SK-N-SH treated with all-trans-retinoic acid at 6 μM for 48 hours (cell line): ENCODE measurements at regions not wholly inside any gene's neighbourhood (a gene's known extent, or its start where the extent isn't known, plus 50 kb on each side); places are given as distances from the start of the nearest gene placed in this dataset.

Experiments
- ATAC-seq: fragments of 200-7000 bp; cut with Tn5 transposase; 3 replicates; pipeline ENCODE4 v1.9.1; 2020; ENCODE audit warnings: mild to moderate bottlenecking, moderate library complexity
- ARNTL ChIP-seq: fragments of 450-650 bp; formaldehyde crosslinking; IDR thresholded peaks from 2 replicates; pipeline ENCODE4 v1.5.0; 2020; ENCODE audit warnings: low read depth, mild to moderate bottlenecking, moderate library complexity, borderline replicate concordance
- BACH2 ChIP-seq: fragments of 250-450 bp; sonication (Bioruptor Pico); IDR thresholded peaks from 2 replicates; pipeline ENCODE4 v1.9.0; 2021; ENCODE audit warnings: mild to moderate bottlenecking, borderline replicate concordance
- CSDC2 ChIP-seq: fragments of 250-450 bp; sonication (Bioruptor Pico); IDR thresholded peaks from 2 replicates; pipeline ENCODE4 v1.5.0; 2020; ENCODE audit warnings: mild to moderate bottlenecking, moderate library complexity
- CSRNP3 ChIP-seq: fragments of 250-450 bp; sonication (Bioruptor Pico); IDR thresholded peaks from 2 replicates; pipeline ENCODE4 v1.5.1; 2021; ENCODE audit warnings: mild to moderate bottlenecking, moderate library complexity
- ESRRG ChIP-seq: fragments of 250-450 bp; sonication (Bioruptor Pico); IDR thresholded peaks from 2 replicates; pipeline ENCODE4 v1.6.1; 2021; ENCODE audit warnings: mild to moderate bottlenecking
- GLIS3 ChIP-seq: fragments of 250-450 bp; sonication (Bioruptor Pico); IDR thresholded peaks from 2 replicates; pipeline ENCODE4 v1.5.0; 2020; ENCODE audit warnings: mild to moderate bottlenecking, moderate library complexity
- ISL1 ChIP-seq: fragments of 250-450 bp; sonication (Bioruptor Pico); IDR thresholded peaks from 2 replicates; pipeline ENCODE4 v2.1.2; 2022; ENCODE audit warnings: mild to moderate bottlenecking, moderate library complexity
- OSR1 ChIP-seq: fragments of 250-450 bp; sonication (Bioruptor Pico); IDR thresholded peaks from 2 replicates; pipeline ENCODE4 v1.8.0; 2022; ENCODE audit warnings: moderate library complexity, mild to moderate bottlenecking, inconsistent platforms
- PATZ1 ChIP-seq: fragments of 250-450 bp; sonication (Bioruptor Pico); IDR thresholded peaks from 2 replicates; pipeline ENCODE4 v1.8.0; 2020; ENCODE audit warnings: mild to moderate bottlenecking, moderate library complexity, borderline replicate concordance
- PPARA ChIP-seq: fragments of 250-450 bp; sonication (Bioruptor Pico); IDR thresholded peaks from 2 replicates; pipeline ENCODE4 v1.5.0; 2020; ENCODE audit warnings: mild to moderate bottlenecking, borderline replicate concordance
- RARB ChIP-seq: fragments of 250-450 bp; sonication (Bioruptor Pico); IDR thresholded peaks from 2 replicates; pipeline ENCODE4 v1.8.0; 2021; ENCODE audit warnings: mild to moderate bottlenecking, moderate library complexity
- SNAI2 ChIP-seq: fragments of 250-450 bp; sonication (Bioruptor Pico); IDR thresholded peaks from 2 replicates; pipeline ENCODE4 v1.5.0; 2020; ENCODE audit warnings: mild to moderate bottlenecking, moderate library complexity
- TCF4 ChIP-seq: fragments of 250-450 bp; sonication (Bioruptor Pico); IDR thresholded peaks from 2 replicates; pipeline ENCODE4 v1.8.0; 2021; ENCODE audit warnings: mild to moderate bottlenecking, moderate library complexity, borderline replicate concordance
- TOX ChIP-seq: fragments of 250-450 bp; sonication (Bioruptor Pico); IDR thresholded peaks from 2 replicates; pipeline ENCODE4 v1.8.0; 2021; ENCODE audit warnings: mild to moderate bottlenecking, moderate library complexity, borderline replicate concordance
- ZC3H10 ChIP-seq: fragments of 250-450 bp; sonication (Bioruptor Pico); IDR thresholded peaks from 2 replicates; pipeline ENCODE4 v1.5.1; 2021; ENCODE audit warnings: mild to moderate bottlenecking, moderate library complexity
- ZFP3 ChIP-seq: fragments of 250-450 bp; sonication (Bioruptor Pico); IDR thresholded peaks from 2 replicates; pipeline ENCODE4 v1.5.0; 2020; ENCODE audit warnings: mild to moderate bottlenecking, moderate library complexity
- ZFP30 ChIP-seq: fragments of 450-650 bp; formaldehyde crosslinking; IDR thresholded peaks from 2 replicates; pipeline ENCODE4 v1.5.0; 2022; ENCODE audit warnings: mild to moderate bottlenecking, moderate library complexity
- ZNF565 ChIP-seq: fragments of 450-650 bp; formaldehyde crosslinking; conservative IDR thresholded peaks from 2 replicates; pipeline ENCODE4 v1.5.0; 2020; ENCODE audit warnings: low read depth, mild to moderate bottlenecking, moderate library complexity
- ZNF8 ChIP-seq: fragments of 450-650 bp; formaldehyde crosslinking; IDR thresholded peaks from 2 replicates; pipeline ENCODE4 v1.5.0; 2020; ENCODE audit warnings: mild to moderate bottlenecking, moderate library complexity
- TF ChIP-seq, protein P1 (sequence below): fragments of 250-450 bp; sonication (Bioruptor Pico); IDR thresholded peaks from 2 replicates; pipeline ENCODE4 v1.5.1; 2020; ENCODE audit warnings: low read depth, mild to moderate bottlenecking, moderate library complexity
- TF ChIP-seq, protein P2 (sequence below): fragments of 250-450 bp; sonication (Bioruptor Pico); IDR thresholded peaks from 2 replicates; pipeline ENCODE4 v1.8.0; 2021; ENCODE audit warnings: low read depth, mild to moderate bottlenecking, moderate library complexity, borderline replicate concordance

- TF ChIP-seq CSDC2 (CRISPR knock-in tag) (no peak), OSR1 (CRISPR knock-in tag) (no peak), TCF4 (CRISPR knock-in tag) (no peak), ZC3H10 (no peak), ARNTL (no peak), ZNF565 (CRISPR knock-in tag) (no peak), GLIS3 (no peak), PATZ1 (CRISPR knock-in tag) (no peak), ZNF8 (CRISPR knock-in tag) (no peak), RARB (CRISPR knock-in tag) (no peak), ISL1 (CRISPR knock-in tag) (no peak), BACH2 (CRISPR knock-in tag) (no peak), CSRNP3 (no peak), ESRRG (CRISPR knock-in tag) (no peak), TOX (CRISPR knock-in tag) (no peak), PPARA (no peak)
- TF ChIP-seq, protein P1, sequence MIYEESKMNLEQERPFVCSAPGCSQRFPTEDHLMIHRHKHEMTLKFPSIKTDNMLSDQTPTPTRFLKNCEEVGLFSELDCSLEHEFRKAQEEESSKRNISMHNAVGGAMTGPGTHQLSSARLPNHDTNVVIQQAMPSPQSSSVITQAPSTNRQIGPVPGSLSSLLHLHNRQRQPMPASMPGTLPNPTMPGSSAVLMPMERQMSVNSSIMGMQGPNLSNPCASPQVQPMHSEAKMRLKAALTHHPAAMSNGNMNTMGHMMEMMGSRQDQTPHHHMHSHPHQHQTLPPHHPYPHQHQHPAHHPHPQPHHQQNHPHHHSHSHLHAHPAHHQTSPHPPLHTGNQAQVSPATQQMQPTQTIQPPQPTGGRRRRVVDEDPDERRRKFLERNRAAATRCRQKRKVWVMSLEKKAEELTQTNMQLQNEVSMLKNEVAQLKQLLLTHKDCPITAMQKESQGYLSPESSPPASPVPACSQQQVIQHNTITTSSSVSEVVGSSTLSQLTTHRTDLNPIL: no peak
- TF ChIP-seq, protein P2, sequence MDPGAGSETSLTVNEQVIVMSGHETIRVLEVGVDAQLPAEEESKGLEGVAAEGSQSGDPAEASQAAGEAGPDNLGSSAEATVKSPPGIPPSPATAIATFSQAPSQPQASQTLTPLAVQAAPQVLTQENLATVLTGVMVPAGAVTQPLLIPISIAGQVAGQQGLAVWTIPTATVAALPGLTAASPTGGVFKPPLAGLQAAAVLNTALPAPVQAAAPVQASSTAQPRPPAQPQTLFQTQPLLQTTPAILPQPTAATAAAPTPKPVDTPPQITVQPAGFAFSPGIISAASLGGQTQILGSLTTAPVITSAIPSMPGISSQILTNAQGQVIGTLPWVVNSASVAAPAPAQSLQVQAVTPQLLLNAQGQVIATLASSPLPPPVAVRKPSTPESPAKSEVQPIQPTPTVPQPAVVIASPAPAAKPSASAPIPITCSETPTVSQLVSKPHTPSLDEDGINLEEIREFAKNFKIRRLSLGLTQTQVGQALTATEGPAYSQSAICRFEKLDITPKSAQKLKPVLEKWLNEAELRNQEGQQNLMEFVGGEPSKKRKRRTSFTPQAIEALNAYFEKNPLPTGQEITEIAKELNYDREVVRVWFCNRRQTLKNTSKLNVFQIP: no peak
- TF ChIP-seq, all 23 proteins: peak for 0
- ATAC-seq: no peak
These were observed 2156.0 kb upstream of the PIK3C3 start for GRCh38 chr18:39799006-39799405.

DNA sequence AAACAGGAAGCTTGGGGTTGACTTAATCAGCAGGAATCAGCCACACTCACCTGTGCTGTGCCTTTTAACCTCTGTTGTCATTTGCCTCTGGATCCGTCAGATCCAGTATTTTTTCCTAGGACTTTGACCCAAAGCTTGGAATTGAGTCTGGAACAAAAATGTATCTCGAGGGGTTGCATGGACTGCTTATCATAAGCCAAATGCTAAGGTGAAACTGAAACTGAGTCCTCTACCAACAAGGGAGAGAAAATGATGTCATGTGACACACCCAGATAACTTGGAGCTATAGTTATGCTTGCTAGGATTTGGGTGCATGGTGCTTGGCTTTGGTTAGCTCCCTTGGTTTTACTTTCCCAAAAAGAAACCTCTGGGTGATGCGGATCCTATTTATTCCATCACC lies 2158.6 kb upstream of the PIK3C3 start:
- no peak for ATAC-seq
- TF ChIP-seq OSR1 (CRISPR knock-in tag) (no peak), BACH2 (CRISPR knock-in tag) (no peak), ZC3H10 (no peak), SNAI2 (CRISPR knock-in tag) (no peak), TCF4 (CRISPR knock-in tag) (no peak), ZNF565 (CRISPR knock-in tag) (no peak), ZNF8 (CRISPR knock-in tag) (no peak), ZFP3 (CRISPR knock-in tag) (no peak), RARB (CRISPR knock-in tag) (no peak), ZFP30 (no peak), CSDC2 (CRISPR knock-in tag) (no peak), GLIS3 (no peak), ISL1 (CRISPR knock-in tag) (no peak), ESRRG (CRISPR knock-in tag) (no peak), TOX (CRISPR knock-in tag) (no peak), ARNTL (no peak), CSRNP3 (no peak)
- TF ChIP-seq, protein P1: no peak
- TF ChIP-seq, protein P2: no peak
